Urothelium cell line (cell line): ENCODE measurements at regions not wholly inside any gene's neighbourhood (a gene's known extent, or its start where the extent isn't known, plus 50 kb on each side); places are given as distances from the start of the nearest gene placed in this dataset.
"Not testable (repeated sequence)": the region's sequence is repeated elsewhere in the genome, so short reads cannot be mapped to it uniquely, and the experiment has no call there.

ENCODE experiments used
- DNase-seq: peaks from one replicate; pipeline ENCODE4 v3.0.0; 2011; ENCODE audit warnings: low spot score, mixed read lengths
- FAIRE-seq: peaks from 2 replicates; lab custom pipeline; 2011; peaks lifted over from hg19 to GRCh38; lab: Jason Lieb, UNC

- FAIRE-seq (no peak), DNase-seq (no peak)
Measured at GRCh38 chr12:20096430-20096829, 271.9 kb upstream of the PDE3A start.

DNA sequence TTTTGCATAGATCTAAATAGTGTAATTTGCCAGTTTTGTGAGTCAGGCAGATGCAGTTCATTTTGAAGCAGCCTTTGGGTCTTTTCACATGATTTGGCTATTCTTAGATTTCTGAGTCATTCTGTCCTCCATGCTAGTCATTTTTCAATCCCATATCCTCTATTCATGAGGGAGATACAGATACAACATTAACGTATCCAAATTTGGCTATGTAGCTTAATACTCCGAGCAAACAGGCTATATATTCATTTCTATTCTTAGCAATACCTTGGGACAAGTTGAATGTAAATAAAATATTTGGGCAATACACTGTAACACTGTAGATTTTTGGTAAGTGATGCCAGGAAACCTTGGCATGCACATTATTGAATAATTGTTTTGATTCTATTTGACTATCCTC is 270.7 kb upstream of the PDE3A start:
- FAIRE-seq, result no peak
- no peak for DNase-seq

- DNase-seq, result no peak
- FAIRE-seq, result no peak
Measured at GRCh38 chr12:20099395-20100183, 268.7 kb upstream of the PDE3A start.

DNA sequence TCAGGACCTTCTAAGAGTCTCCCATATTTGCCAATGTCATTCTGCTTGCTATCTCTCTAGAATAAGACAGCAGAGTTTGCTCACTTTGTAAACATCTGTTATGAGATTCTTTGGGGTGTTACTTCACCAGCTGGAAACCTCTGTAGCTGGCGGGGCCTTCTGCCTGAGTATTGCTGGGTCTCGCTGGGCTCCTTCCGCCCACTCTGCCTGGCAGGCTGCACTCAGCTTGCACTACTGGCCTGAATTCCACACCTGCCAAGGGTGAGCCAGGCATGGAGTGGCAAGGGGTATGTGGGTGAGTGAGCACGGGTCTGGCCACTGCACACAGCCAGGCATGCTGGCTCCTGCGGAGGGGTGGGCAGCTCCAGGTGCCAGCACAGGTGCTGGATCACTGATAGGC is 267.3 kb upstream of the PDE3A start:
- DNase-seq, result no peak
- no peak for FAIRE-seq

- FAIRE-seq (no peak), DNase-seq (no peak)
Measured at GRCh38 chr12:20105943-20106342, 262.4 kb upstream of the PDE3A start.

DNA sequence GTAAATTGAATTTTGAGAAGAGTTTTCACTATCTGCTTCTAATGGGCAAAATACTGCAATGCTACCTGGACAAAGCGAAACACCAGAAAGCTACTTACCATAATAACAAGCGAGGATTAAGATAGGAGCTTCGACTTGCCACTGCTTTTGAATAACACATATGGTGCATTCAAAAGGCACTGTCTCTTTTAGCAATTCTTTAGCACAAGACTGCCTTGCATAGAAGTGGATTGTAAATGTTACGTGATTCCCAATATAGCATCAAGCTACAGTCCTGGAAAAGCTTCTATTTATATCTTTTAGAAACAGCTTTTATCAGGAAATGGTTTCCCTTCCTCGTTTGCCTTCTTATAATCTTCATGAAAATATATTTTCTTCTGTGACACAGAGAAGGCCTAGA is 258.7 kb upstream of the PDE3A start:
- FAIRE-seq (no peak), DNase-seq (no peak)

GRCh38 chr12:20115371-20115770 is 253.0 kb upstream of the PDE3A start:
- not testable (repeated sequence) for FAIRE-seq, DNase-seq

DNA sequence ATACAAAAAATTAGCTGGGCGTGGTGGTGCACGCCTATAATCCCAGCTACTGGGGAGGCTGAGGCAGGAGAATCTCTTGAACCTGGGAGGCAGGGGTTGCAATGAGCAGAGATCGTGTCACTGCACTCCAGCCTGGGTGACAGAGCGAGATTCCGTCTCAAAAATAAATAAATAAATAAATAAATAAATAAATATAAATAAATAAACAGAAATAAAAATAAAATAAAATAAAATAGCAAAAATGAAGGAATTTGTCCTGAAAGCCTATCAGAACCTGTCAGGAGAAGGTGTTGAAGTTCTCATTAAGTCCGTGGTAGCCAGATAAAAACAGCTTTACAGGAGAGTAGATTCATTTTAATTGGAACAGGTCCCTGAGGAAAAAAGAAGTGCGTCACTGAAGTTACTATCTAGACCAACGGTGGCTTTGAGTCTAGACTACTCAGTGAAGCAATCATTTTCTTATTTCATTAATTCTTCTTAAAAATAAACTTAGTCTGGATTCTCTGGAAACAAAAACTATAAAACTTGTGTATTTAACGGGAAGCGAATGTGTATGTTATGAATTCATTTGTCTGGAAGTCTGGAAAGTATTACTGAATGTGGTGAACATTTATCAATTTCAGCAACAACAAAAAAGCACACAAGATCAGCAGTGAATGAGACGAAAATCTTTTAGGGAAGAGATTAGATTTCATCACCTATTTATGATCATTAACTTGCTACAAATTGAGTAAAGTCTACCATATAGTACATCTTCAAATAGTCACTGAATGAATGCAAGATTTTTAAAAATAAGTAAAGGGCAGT is 248.5 kb upstream of the PDE3A start:
- FAIRE-seq, result no peak
- DNase-seq, result no peak

- DNase-seq (no peak), FAIRE-seq (no peak)
Measured at GRCh38 chr12:20120403-20120725, 248.0 kb upstream of the PDE3A start.

- FAIRE-seq (no peak), DNase-seq (no peak)
Measured at GRCh38 chr12:20122274-20122673, 246.1 kb upstream of the PDE3A start.

- DNase-seq (no peak), FAIRE-seq (no peak)
Measured at GRCh38 chr12:20123465-20123864, 244.9 kb upstream of the PDE3A start.

- FAIRE-seq (no peak), DNase-seq (no peak)
Measured at GRCh38 chr12:20125276-20125798, 243.0 kb upstream of the PDE3A start.

DNA sequence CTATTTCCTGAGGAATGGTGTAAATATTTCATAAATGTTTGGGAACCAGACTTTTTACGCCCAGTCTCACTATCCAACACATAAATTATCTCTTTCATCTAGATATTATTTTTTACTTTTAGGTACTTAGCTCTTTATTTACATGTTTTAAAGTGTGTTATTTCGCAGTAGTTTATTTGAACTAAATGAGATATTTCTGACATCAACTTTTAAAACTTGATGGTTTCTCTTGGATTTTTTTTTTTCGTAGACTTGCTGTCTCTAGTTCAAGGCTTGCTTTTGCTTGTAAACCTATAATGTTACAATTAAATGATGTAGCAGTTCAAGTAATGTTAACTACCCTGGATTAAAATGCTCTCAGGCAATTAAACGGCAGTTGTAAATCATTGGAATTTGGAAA is 241.7 kb upstream of the PDE3A start:
- DNase-seq (no peak), FAIRE-seq (no peak)

- FAIRE-seq (no peak), DNase-seq (no peak)
Measured at GRCh38 chr12:20127413-20127812, 240.9 kb upstream of the PDE3A start.

DNA sequence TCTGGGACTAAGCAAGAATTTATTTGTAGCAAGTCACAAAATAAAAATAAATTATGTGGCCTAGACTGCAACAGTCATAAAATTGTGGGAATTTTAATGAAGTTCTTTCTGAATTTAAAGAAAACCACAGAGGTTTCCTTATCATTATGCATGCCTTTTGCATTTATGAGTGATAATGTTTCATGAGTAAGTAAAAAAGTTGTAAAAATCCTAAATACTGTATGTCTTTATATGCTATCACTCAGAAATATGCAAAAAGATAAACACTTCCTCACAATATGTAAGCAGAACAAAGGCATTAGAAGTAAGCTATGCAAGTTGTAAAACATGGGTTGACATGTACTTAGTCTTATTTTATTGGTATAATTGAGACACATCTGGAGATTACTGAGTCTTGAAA is 239.4 kb upstream of the PDE3A start:
- no peak for FAIRE-seq
- no peak for DNase-seq

DNA sequence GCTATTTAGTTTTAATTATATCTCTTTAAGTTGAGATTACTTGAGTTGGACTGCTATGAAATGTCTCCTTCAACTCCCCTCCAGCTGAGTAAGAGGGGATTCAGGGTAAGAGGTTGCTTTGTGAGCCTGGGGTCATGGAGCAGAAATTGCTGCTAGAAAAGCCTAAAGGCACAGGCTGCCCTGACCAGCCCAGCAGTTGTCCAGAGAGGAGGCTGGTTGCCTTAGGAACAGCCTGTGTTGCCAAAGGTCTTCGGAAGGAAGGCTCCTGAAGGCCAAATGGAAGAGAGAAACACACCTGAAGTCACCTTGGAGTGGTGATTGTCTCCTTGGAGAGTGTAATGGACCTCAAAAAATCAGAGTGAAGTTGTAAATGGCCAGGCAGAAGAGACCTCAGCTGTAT is 235.5 kb upstream of the PDE3A start:
- FAIRE-seq (no peak), DNase-seq (no peak)

- FAIRE-seq (no peak), DNase-seq (no peak)
Measured at GRCh38 chr12:20134652-20135051, 233.7 kb upstream of the PDE3A start.

GRCh38 chr12:20140751-20141150 is 227.6 kb upstream of the PDE3A start:
- FAIRE-seq (no peak), DNase-seq (no peak)

GRCh38 chr12:20142316-20142715 is 226.0 kb upstream of the PDE3A start:
- FAIRE-seq, result no peak
- DNase-seq, result no peak

DNA sequence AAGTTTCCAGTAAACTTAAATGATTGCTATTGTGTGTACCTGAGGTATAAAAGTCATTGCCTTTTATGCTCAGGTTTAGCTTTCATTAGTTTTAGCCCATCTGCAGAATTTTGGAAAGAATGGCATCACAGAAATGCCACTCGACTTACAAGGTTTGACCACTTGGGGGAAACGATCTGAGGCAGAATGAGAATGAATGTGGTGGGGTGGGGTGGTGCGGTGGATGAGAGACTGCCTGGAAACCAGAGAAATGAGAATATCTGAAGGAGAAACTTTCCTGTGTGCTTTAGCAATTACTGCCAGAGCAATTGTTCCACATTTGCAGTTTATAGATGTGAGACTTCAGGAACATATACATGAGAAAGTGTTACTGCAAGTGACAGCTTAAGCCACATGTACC is 225.4 kb upstream of the PDE3A start:
- FAIRE-seq, result no peak
- no peak for DNase-seq

GRCh38 chr12:20144341-20144740 is 224.0 kb upstream of the PDE3A start:
- no peak for FAIRE-seq
- DNase-seq, result no peak

- DNase-seq (no peak), FAIRE-seq (no peak)
Measured at GRCh38 chr12:20148241-20148640, 220.1 kb upstream of the PDE3A start.
